Activated CD4-positive, alpha-beta memory T cell treated with anti-CD3 and anti-CD28 coated beads, Interleukin-2, amount 10 ng/mL, durations not matched to agents 7 days and 5 days (primary cell): ENCODE measurements at regions not wholly inside any gene's neighbourhood (a gene's known extent, or its start where the extent isn't known, plus 50 kb on each side); places are given as distances from the start of the nearest gene placed in this dataset.
"Not testable (repeated sequence)": the region's sequence is repeated elsewhere in the genome, so short reads cannot be mapped to it uniquely, and the experiment has no call there.

Experiments used
- CTCF ChIA-PET: fragments of 350-600 bp; sonication (Branson Sonifier 250); formaldehyde crosslinking; loops from one replicate; lab custom pipeline; 2021; ENCODE audit warnings: antibody characterized with exemption, inconsistent platforms; lab: Charles Lee
- POLR2A ChIA-PET: fragments of 350-600 bp; sonication (Branson Sonifier 250); formaldehyde crosslinking; loops from one replicate; lab custom pipeline; 2021; ENCODE audit warnings: antibody characterized with exemption; lab: Charles Lee
- DNase-seq: peaks from one replicate; pipeline ENCODE4 v3.0.0-alpha.2; 2020
- H3K27ac Mint-ChIP-seq: one replicate; pipeline ENCODE4 v1.8.0; 2021; ENCODE audit warnings: mild to moderate bottlenecking, mixed read lengths
- H3K27me3 Mint-ChIP-seq: one replicate; pipeline ENCODE4 v1.8.0; 2021; ENCODE audit warnings: mixed read lengths
- H3K36me3 Mint-ChIP-seq: one replicate; pipeline ENCODE4 v1.8.0; 2021; ENCODE audit warnings: low read depth, mixed read lengths
- H3K4me1 Mint-ChIP-seq: one replicate; pipeline ENCODE4 v1.8.0; 2021; ENCODE audit warnings: mixed read lengths
- H3K4me3 Mint-ChIP-seq: one replicate; pipeline ENCODE4 v1.8.0; 2021; ENCODE audit warnings: mild to moderate bottlenecking, mixed read lengths
- H3K9me3 Mint-ChIP-seq: one replicate; pipeline ENCODE4 v1.8.0; 2021; ENCODE audit warnings: mixed read lengths

- H3K27me3 Mint-ChIP-seq: no peaks in the 10 kb centered on the region
- H3K4me1 Mint-ChIP-seq: no peaks in the 10 kb centered on the region
- no peaks in the 10 kb centered on the region for H3K9me3 Mint-ChIP-seq
- POLR2A ChIA-PET: no interaction called here
- H3K27ac Mint-ChIP-seq: no peak overlapping the region
- CTCF ChIA-PET: no interaction called here
- H3K4me3 Mint-ChIP-seq: no peak overlapping the region
- no peaks in the 10 kb centered on the region for H3K36me3 Mint-ChIP-seq
- no peak for DNase-seq
Measured at GRCh38 chr6:126945812-126946360, 172.6 kb upstream of the RSPO3 start.

- H3K36me3 Mint-ChIP-seq: no peaks in the 10 kb centered on the region
- DNase-seq: no peak
- POLR2A ChIA-PET: no interaction called here
- CTCF ChIA-PET: no interaction called here
- no peak overlapping the region for H3K27ac Mint-ChIP-seq
- H3K27me3 Mint-ChIP-seq: no peaks in the 10 kb centered on the region
- no peaks in the 10 kb centered on the region for H3K4me1 Mint-ChIP-seq
- H3K4me3 Mint-ChIP-seq: no peak overlapping the region
- no peaks in the 10 kb centered on the region for H3K9me3 Mint-ChIP-seq
Measured at GRCh38 chr6:126947070-126947469, 171.4 kb upstream of the RSPO3 start.

GRCh38 chr6:126949786-126950185 is 168.7 kb upstream of the RSPO3 start:
- no peak for DNase-seq
- Mint-ChIP-seq H3K4me3 (no peak overlapping the region), H3K27ac (no peak overlapping the region), H3K27me3 (no peaks in the 10 kb centered on the region), H3K9me3 (no peaks in the 10 kb centered on the region), H3K36me3 (no peaks in the 10 kb centered on the region), H3K4me1 (no peaks in the 10 kb centered on the region)
- CTCF ChIA-PET: no interaction called here
- POLR2A ChIA-PET: no interaction called here

DNA sequence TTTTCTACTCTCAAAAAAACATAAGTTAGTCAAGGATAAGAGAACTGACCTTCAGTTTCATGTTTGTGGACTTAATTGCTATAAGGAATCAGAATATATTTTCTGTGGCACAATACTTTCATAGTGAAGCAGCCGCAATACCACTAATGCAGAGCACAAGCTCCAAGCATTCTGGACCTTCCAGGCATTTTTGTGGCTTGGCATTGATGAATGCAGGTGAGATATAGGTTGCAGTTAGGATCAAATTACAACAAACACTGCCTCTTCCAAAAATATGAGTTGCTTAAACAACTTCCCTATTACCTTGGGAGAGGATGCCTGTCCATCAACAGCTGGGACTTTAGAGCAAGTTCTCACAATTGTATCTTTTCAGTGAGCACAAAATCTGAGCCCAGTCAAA is 162.8 kb upstream of the RSPO3 start:
- Mint-ChIP-seq H3K4me3 (no peak overlapping the region), H3K27me3 (no peaks in the 10 kb centered on the region), H3K36me3 (no peaks in the 10 kb centered on the region), H3K27ac (no peak overlapping the region), H3K9me3 (no peaks in the 10 kb centered on the region), H3K4me1 (no peaks in the 10 kb centered on the region)
- DNase-seq: no peak
- ChIA-PET CTCF (no interaction called here), POLR2A (no interaction called here)

DNA sequence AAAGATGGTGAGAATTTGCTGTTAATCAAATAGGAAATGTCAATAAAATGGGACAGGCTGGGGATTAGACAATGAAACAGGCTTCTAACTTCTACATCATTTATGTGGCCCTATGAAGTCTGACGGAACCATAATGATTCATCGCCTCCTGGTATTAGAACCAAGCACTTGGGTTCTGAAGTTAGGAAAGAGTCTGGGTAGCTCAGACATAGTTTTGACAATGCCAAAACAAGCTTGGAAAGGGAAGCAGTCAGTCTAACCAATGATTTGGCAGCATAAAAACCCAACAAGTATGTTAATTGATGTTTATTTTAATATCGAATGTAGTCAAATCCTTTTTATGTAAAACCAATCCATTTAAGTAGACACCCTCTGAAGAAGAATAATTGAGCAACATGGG is 160.8 kb upstream of the RSPO3 start:
- no peak for DNase-seq
- ChIA-PET POLR2A (no interaction called here), CTCF (no interaction called here)
- H3K4me3 Mint-ChIP-seq: no peak overlapping the region
- no peaks in the 10 kb centered on the region for H3K27me3 Mint-ChIP-seq
- no peak overlapping the region for H3K27ac Mint-ChIP-seq
- H3K36me3 Mint-ChIP-seq: no peaks in the 10 kb centered on the region
- H3K9me3 Mint-ChIP-seq: no peaks in the 10 kb centered on the region
- no peaks in the 10 kb centered on the region for H3K4me1 Mint-ChIP-seq

DNA sequence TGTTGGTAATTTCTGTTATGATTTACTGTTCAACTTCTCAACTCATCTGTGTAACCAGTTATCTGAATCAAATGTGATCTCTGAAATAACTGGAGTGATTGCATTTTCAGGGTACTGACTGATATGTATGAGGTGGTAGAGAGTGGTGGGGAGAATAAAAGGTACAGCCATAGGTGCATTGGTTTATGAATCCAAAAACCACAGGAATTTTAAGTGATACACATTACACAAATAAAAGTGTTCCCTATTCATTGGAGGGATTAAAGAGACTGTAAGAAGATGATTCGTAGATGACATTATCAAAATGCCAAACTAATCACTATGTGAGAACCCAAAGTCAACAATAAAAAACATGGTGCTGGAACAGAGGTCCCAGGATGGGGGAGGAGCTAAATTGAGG is 158.7 kb upstream of the RSPO3 start:
- Mint-ChIP-seq H3K9me3 (no peaks in the 10 kb centered on the region), H3K4me1 (no peaks in the 10 kb centered on the region), H3K36me3 (no peaks in the 10 kb centered on the region), H3K27ac (no peak overlapping the region), H3K27me3 (no peaks in the 10 kb centered on the region), H3K4me3 (no peak overlapping the region)
- no peak for DNase-seq
- ChIA-PET CTCF (no interaction called here), POLR2A (no interaction called here)

DNA sequence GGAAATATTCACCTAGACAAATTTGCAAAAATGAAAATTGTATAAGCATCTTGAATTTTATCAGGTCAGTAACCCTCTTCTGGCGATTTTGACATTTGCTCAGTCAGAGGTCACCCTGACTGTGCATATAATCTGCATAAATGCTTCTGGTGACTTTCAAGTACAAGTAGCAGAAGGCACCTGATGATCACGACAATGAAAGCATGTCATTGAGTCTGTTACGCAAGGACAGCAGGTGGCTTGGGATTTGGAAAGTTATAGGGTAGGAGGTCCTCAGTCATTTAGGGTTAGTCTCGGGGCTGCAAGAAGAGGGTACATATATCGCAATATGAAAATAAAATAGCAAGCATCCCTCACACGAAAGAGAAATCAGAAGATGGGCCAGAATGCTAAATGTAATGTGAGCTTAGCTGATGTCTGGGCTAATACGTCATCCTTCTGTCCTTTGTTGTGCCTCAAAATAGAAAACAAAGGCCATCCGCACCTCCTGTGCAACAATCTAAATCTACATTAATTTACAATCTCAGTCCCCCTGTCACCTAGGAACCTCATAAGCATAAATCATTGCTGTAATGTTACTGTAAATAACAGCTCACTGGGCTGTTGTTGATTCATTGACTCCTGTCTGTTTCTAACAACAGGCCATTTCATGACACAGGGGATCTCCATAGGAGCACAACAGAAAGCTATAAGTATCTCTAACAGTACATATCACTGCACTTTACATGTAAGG is 155.2 kb upstream of the RSPO3 start:
- Mint-ChIP-seq H3K36me3 (no peaks in the 10 kb centered on the region), H3K4me1 (no peaks in the 10 kb centered on the region), H3K27me3 (no peaks in the 10 kb centered on the region), H3K27ac (no peak overlapping the region), H3K9me3 (peaks cover 3% of the 10 kb centered on the region), H3K4me3 (no peak overlapping the region)
- DNase-seq: no peak
- CTCF ChIA-PET: no interaction called here
- POLR2A ChIA-PET: no interaction called here

GRCh38 chr6:126967296-126968005 is 151.0 kb upstream of the RSPO3 start:
- peaks cover 3% of the 10 kb centered on the region for H3K9me3 Mint-ChIP-seq
- CTCF ChIA-PET: no interaction called here

GRCh38 chr6:126976253-126976797 is 142.1 kb upstream of the RSPO3 start:
- POLR2A ChIA-PET: no interaction called here
- no peaks in the 10 kb centered on the region for H3K36me3 Mint-ChIP-seq

More at GRCh38 chr6:126967296-126968005, 151.0 kb upstream of the RSPO3 start:
- Mint-ChIP-seq H3K27ac (no peak overlapping the region), H3K4me1 (no peaks in the 10 kb centered on the region), H3K36me3 (no peaks in the 10 kb centered on the region), H3K27me3 (no peaks in the 10 kb centered on the region), H3K4me3 (no peak overlapping the region)
- no peak for DNase-seq
- POLR2A ChIA-PET: no interaction called here

DNA sequence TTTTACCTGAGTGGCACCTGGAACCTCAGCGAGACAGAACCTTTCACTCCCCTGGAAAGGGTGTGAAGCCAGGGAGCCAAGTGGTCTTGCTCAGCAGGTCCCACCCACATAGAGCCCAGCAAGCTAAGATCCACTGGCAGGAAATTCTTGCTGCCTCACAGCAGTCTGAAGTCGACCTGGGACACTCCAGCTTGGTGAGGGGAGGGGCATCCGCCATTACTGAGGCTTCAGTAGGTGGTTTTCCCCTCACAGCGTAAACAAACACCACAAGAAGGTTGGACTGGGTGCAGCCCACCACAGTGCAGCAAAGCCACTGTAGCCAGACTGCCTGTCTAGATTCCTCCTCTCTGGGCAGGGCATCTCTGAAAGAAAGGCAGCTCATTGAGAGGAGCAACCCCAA is 134.7 kb upstream of the RSPO3 start:
- peaks cover 3% of the 10 kb centered on the region for H3K9me3 Mint-ChIP-seq
- no peaks in the 10 kb centered on the region for H3K27me3 Mint-ChIP-seq

More at GRCh38 chr6:126976253-126976797, 142.1 kb upstream of the RSPO3 start:
- Mint-ChIP-seq H3K4me3 (no peak overlapping the region), H3K4me1 (no peaks in the 10 kb centered on the region), H3K9me3 (no peaks in the 10 kb centered on the region), H3K27ac (no peak overlapping the region), H3K27me3 (no peaks in the 10 kb centered on the region)
- DNase-seq: no peak
- CTCF ChIA-PET: no interaction called here

DNA sequence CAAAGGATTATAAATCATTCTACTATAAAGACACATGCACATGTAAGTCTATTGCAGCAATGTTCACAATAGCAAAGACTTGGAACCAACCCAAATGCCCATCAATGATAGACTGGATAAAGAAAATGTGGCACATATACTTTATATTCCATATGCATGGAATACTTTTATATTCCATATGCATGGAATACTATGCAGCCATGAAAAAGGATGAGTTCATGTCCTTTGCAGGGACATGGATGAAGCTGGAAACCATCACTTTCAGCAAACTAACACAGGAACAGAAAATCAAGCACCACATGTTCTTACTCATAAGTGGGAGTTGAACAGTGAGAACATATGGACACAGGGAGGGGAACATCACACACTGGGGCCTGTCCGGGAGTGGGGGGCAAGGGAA is 130.3 kb upstream of the RSPO3 start:
- POLR2A ChIA-PET, H3K4me1 Mint-ChIP-seq, H3K4me3 Mint-ChIP-seq, DNase-seq, CTCF ChIA-PET, H3K27ac Mint-ChIP-seq, H3K36me3 Mint-ChIP-seq, H3K9me3 Mint-ChIP-seq, H3K27me3 Mint-ChIP-seq: not testable (repeated sequence)

More for the DNA sequence above, 134.7 kb upstream of the RSPO3 start:
- no peak overlapping the region for H3K4me3 Mint-ChIP-seq
- no peaks in the 10 kb centered on the region for H3K4me1 Mint-ChIP-seq
- no peak overlapping the region for H3K27ac Mint-ChIP-seq
- ChIA-PET POLR2A (no interaction called here), CTCF (no interaction called here)
- DNase-seq: no peak
- no peaks in the 10 kb centered on the region for H3K36me3 Mint-ChIP-seq

GRCh38 chr6:127000631-127001030 is 117.8 kb upstream of the RSPO3 start:
- Mint-ChIP-seq H3K4me3 (no peak overlapping the region), H3K27ac (no peak overlapping the region), H3K27me3 (no peaks in the 10 kb centered on the region), H3K36me3 (no peaks in the 10 kb centered on the region), H3K9me3 (no peaks in the 10 kb centered on the region), H3K4me1 (no peaks in the 10 kb centered on the region)
- CTCF ChIA-PET: no interaction called here
- no peak for DNase-seq
- POLR2A ChIA-PET: no interaction called here

DNA sequence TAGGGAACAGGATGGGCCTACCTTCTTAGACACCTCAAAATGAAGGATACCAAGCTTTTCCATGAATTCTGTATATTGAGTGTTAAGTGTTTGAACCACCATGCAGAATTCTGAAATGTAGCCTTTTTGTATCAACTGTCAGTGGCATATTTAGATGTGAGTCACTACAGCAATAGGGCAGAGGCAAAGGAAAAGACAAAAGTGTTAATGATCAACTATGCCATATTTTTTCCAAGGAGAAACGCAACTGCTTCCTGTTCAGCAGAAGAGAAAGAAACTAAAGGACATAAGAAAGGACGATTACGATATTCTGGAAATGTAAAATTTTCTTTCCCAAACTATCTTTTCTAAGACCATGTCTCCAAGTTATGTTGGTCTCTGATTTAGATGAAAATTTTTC is 104.6 kb upstream of the RSPO3 start:
- DNase-seq: no peak
- CTCF ChIA-PET: no interaction called here
- Mint-ChIP-seq H3K27me3 (no peaks in the 10 kb centered on the region), H3K4me3 (no peak overlapping the region), H3K9me3 (no peaks in the 10 kb centered on the region), H3K4me1 (no peaks in the 10 kb centered on the region), H3K27ac (no peak overlapping the region), H3K36me3 (no peaks in the 10 kb centered on the region)
- POLR2A ChIA-PET: no interaction called here
